T-cell (primary cell): ENCODE measurements at regions not wholly inside any gene's neighbourhood (a gene's known extent, or its start where the extent isn't known, plus 50 kb on each side); places are given as distances from the start of the nearest gene placed in this dataset.

Experiments used
- ATAC-seq, 4 experiments: fragments of 200-7000 bp in 3 of 4; fragments of 150-1000 bp in 1 of 4; cut with Tn5 transposase; replicated peaks in 1 of 4; 1 replicate in 3 of 4; 2 replicates in 1 of 4; pipeline ENCODE4 v1.10.0; 2021; ENCODE audit warnings: moderate library complexity in 3 of 4, mild to moderate bottlenecking in 2 of 4, moderate number of reproducible peaks in 1 of 4
- CTCF ChIA-PET, 2 donors: fragments of 300-600 bp; sonication (Branson Sonifier 250); formaldehyde crosslinking; loops; one replicate each; lab custom pipeline; 2022; ENCODE audit warnings: antibody characterized with exemption in 2 of 2; lab: Charles Lee
- POLR2A ChIA-PET, 2 donors: fragments of 300-600 bp; sonication (Branson Sonifier 250); formaldehyde crosslinking; loops; one replicate each; lab custom pipeline; 2022; ENCODE audit warnings: antibody characterized with exemption in 2 of 2; lab: Charles Lee
- DNase-seq, 35 experiments: peaks; one replicate each; pipeline versions ENCODE4 v3.0.0 to v3.0.0-alpha.2; 2013 to 2023
- H3K27ac ChIP-seq: one replicate; pipeline ENCODE4 v1.5.1; 2013; ENCODE audit warnings: low read length
- H3K27me3 ChIP-seq, 2 experiments: replicated peaks in 1 of 2; 1 replicate in 1 of 2; 2 replicates in 1 of 2; pipeline versions ENCODE4 v1.6.1 to v1.7.0; 2013; ENCODE audit warnings: low read length in 1 of 2, mixed read lengths in 1 of 2; ENCODE audit not compliant: control insufficient read depth in 2 of 2, insufficient read depth in 2 of 2; ENCODE audit errors: extremely low read depth in 1 of 2
- H3K36me3 ChIP-seq, 2 donors: 1 replicate in 1 of 2; 2 replicates in 1 of 2; pipeline versions ENCODE4 v1.6.1 to v1.7.0; 2013; ENCODE audit warnings: low read length in 1 of 2; ENCODE audit not compliant: control insufficient read depth in 2 of 2, insufficient read depth in 1 of 2; ENCODE audit errors: extremely low read depth in 1 of 2
- H3K4me1 ChIP-seq, 2 experiments: 1 replicate in 1 of 2; 2 replicates in 1 of 2; pipeline versions ENCODE4 v1.6.1 to v1.7.0; 2013; ENCODE audit warnings: low read length in 2 of 2, mixed read lengths in 1 of 2; ENCODE audit not compliant: insufficient read depth in 2 of 2, control insufficient read depth in 1 of 2; ENCODE audit errors: extremely low read depth in 1 of 2
- H3K4me3 ChIP-seq, 2 donors: 1 replicate in 1 of 2; 2 replicates in 1 of 2; pipeline versions ENCODE4 v1.5.1 to v1.7.0; 2013; ENCODE audit warnings: mild to moderate bottlenecking in 2 of 2, low read length in 1 of 2, moderate library complexity in 1 of 2; ENCODE audit not compliant: control insufficient read depth in 1 of 2; ENCODE audit errors: extremely low read depth in 1 of 2
- H3K9me3 ChIP-seq: 2 replicates; pipeline ENCODE4 v1.7.0; 2013
- H3K27ac Mint-ChIP-seq, 2 donors: one replicate each; pipeline ENCODE4 v1.8.0; 2020 to 2021; ENCODE audit warnings: mild to moderate bottlenecking in 2 of 2, mixed read lengths in 2 of 2
- H3K27me3 Mint-ChIP-seq, 2 donors: one replicate each; pipeline ENCODE4 v1.8.0; 2021 to 2022; ENCODE audit warnings: mixed read lengths in 2 of 2
- H3K36me3 Mint-ChIP-seq: one replicate; pipeline ENCODE4 v1.8.0; 2021; ENCODE audit warnings: mixed read lengths
- H3K4me1 Mint-ChIP-seq, 3 donors: one replicate each; pipeline ENCODE4 v1.8.0; 2020 to 2022; ENCODE audit warnings: mixed read lengths in 3 of 3, mild to moderate bottlenecking in 1 of 3
- H3K4me3 Mint-ChIP-seq, 3 donors: one replicate each; pipeline ENCODE4 v1.8.0; 2020 to 2022; ENCODE audit warnings: mild to moderate bottlenecking in 3 of 3, mixed read lengths in 3 of 3, moderate library complexity in 3 of 3
- H3K9me3 Mint-ChIP-seq, 3 donors: one replicate each; pipeline ENCODE4 v1.8.0; 2020 to 2022; ENCODE audit warnings: mixed read lengths in 3 of 3
- WGBS: methylation state at CpG from one replicate; pipeline ENCODE4 v1.1.5; 2013; ENCODE audit warnings: missing lambda C conversion rate; ENCODE audit not compliant: insufficient coverage; 5-methylcytosine and 5-hydroxymethylcytosine counted together

- Mint-ChIP-seq H3K9me3 (no peaks in the 10 kb centered on the region), H3K4me1 (no peaks in the 10 kb centered on the region), H3K27ac (no peak overlapping the region), H3K27me3 (peaks cover 13% of the 10 kb centered on the region in 2 donors), H3K4me3 (no peak overlapping the region), H3K36me3 (no peaks in the 10 kb centered on the region)
- no peaks in the 10 kb centered on the region for H3K27me3 ChIP-seq
- DNase-seq (no peak), ATAC-seq (no peak)
- WGBS: no CpG with 5 or more reads among the region's 3 CpGs
- no peaks in the 10 kb centered on the region for H3K36me3 ChIP-seq
- ChIA-PET POLR2A (no interaction called here), CTCF (no interaction called here)
- no peak overlapping the region for H3K27ac ChIP-seq
- no peaks in the 10 kb centered on the region for H3K4me1 ChIP-seq
- no peaks in the 10 kb centered on the region for H3K9me3 ChIP-seq
- H3K4me3 ChIP-seq: no peak overlapping the region
Measured at GRCh38 chr5:155126573-155126972, 113.0 kb downstream of the KIF4B start.

DNA sequence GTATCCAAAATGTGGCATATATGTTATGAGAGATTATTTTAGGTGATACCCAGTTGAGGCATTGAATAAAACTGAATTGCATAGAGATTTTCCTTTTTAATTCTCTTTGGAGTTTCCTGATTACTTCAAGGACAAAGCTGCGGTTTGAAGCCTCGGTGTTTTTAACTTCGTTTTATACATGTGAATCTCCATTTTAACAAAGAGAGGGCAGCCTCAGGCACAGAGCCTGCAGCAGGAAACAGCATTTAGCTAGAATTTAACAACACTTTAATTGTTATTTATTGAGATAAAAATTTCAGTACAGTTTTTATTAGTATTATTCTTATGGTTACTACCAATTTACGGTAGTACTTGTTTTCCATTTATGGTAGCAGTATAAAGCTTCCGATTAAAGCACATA is 114.0 kb downstream of the KIF4B start:
- Mint-ChIP-seq H3K4me1 (no peaks in the 10 kb centered on the region), H3K27ac (no peak overlapping the region), H3K4me3 (no peak overlapping the region), H3K27me3 (peaks cover 20 to 21% of the 10 kb centered on the region in 2 donors), H3K9me3 (no peaks in the 10 kb centered on the region), H3K36me3 (no peaks in the 10 kb centered on the region)
- no peaks in the 10 kb centered on the region for H3K36me3 ChIP-seq
- WGBS: 100% methylated on average over 1 of the region's 5 CpGs
- H3K9me3 ChIP-seq: no peaks in the 10 kb centered on the region
- DNase-seq (no peak), ATAC-seq (no peak)
- peaks cover 0 to 3% of the 10 kb centered on the region in 2 experiments for H3K27me3 ChIP-seq
- H3K27ac ChIP-seq: no peak overlapping the region
- CTCF ChIA-PET: no interaction called here
- H3K4me1 ChIP-seq: no peaks in the 10 kb centered on the region
- POLR2A ChIA-PET: no interaction called here
- H3K4me3 ChIP-seq: no peak overlapping the region

GRCh38 chr5:155128786-155129512 is 115.4 kb downstream of the KIF4B start:
- Mint-ChIP-seq H3K4me3 (no peak overlapping the region), H3K27me3 (peaks cover 22 to 25% of the 10 kb centered on the region in 2 donors), H3K9me3 (no peaks in the 10 kb centered on the region), H3K4me1 (no peaks in the 10 kb centered on the region), H3K27ac (no peak overlapping the region), H3K36me3 (no peaks in the 10 kb centered on the region)
- ChIA-PET POLR2A (no interaction called here), CTCF (no interaction called here)
- Histone ChIP-seq H3K27ac (no peak overlapping the region), H3K4me3 (no peak overlapping the region), H3K36me3 (no peaks in the 10 kb centered on the region), H3K27me3 (peaks cover 0 to 4% of the 10 kb centered on the region in 2 experiments), H3K9me3 (no peaks in the 10 kb centered on the region), H3K4me1 (no peaks in the 10 kb centered on the region)
- no peak for ATAC-seq
- DNase-seq: no peak
- WGBS: 78% methylated on average over 3 of the region's 7 CpGs

- CTCF ChIA-PET: no interaction called here
Measured at GRCh38 chr5:155129513-155129880, 115.9 kb downstream of the KIF4B start.

DNA sequence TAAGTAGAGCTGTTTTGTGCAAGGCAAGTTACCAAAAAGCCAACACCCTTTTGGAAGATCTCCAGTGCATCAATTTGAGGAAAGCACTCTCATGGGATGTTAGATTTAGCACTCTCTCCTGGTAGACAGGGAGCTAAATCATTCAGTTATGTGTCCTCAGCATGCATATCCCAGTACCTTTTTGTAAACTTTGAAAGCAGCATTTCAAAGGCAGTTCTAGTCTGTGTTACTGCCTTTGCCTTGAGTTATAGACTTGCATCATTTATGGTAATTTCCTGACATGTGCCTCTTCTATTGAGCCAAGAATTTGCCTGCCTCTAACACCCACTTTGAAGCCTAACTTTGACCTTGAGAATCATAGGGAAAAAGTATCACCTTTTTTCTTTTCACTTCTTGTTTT is 120.6 kb downstream of the KIF4B start:
- POLR2A ChIA-PET: no interaction called here
- DNase-seq: no peak
- ATAC-seq: no peak
- H3K27me3 ChIP-seq: peaks cover 0 to 8% of the 10 kb centered on the region in 2 experiments
- Mint-ChIP-seq H3K27ac (no peak overlapping the region), H3K9me3 (no peaks in the 10 kb centered on the region), H3K4me3 (no peak overlapping the region), H3K4me1 (no peaks in the 10 kb centered on the region), H3K36me3 (no peaks in the 10 kb centered on the region), H3K27me3 (peaks cover 19 to 42% of the 10 kb centered on the region in 2 donors)
- H3K9me3 ChIP-seq: no peaks in the 10 kb centered on the region
- CTCF ChIA-PET: no interaction called here
- H3K4me1 ChIP-seq: no peaks in the 10 kb centered on the region
- H3K36me3 ChIP-seq: no peaks in the 10 kb centered on the region
- H3K27ac ChIP-seq: no peak overlapping the region
- no peak overlapping the region for H3K4me3 ChIP-seq

More at GRCh38 chr5:155129513-155129880, 115.9 kb downstream of the KIF4B start:
- Mint-ChIP-seq H3K4me3 (no peak overlapping the region), H3K4me1 (no peaks in the 10 kb centered on the region), H3K36me3 (no peaks in the 10 kb centered on the region), H3K27ac (no peak overlapping the region), H3K27me3 (peaks cover 22 to 25% of the 10 kb centered on the region in 2 donors), H3K9me3 (no peaks in the 10 kb centered on the region)
- DNase-seq (no peak), ATAC-seq (no peak)
- no peaks in the 10 kb centered on the region for H3K4me1 ChIP-seq
- POLR2A ChIA-PET: no interaction called here
- no peaks in the 10 kb centered on the region for H3K9me3 ChIP-seq
- no peaks in the 10 kb centered on the region for H3K36me3 ChIP-seq
- no peak overlapping the region for H3K4me3 ChIP-seq
- H3K27ac ChIP-seq: no peak overlapping the region
- H3K27me3 ChIP-seq: peaks cover 0 to 4% of the 10 kb centered on the region in 2 experiments

DNA sequence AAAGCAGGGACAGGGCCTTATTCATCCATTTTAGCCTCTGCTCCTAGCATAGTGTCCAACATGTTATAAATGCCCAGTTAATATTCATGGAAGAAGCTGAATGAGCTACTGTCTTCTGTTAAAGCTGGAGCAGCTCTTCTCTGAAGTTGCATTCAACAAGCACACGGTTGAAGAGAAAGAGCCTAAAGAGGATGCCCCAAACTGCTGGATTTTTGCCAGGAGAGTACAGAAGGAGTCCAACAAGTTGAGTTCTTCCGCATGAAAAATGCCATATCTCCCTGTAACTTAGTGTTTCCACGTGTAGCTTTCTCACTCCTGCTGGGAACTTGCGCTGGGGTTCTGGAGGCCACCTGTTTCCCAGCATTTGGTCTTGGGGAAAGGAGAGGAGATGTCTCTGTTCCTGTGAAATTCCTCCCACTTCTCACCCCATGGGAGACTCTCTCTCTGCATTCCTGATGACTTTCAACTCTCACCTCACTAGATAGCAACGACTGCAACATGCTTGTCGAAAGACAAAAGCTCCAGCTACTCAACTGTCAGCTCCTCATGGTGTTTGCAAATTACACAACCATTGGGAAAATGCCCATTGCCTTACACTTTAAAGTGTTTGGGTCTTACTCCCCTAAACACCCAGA is 122.8 kb downstream of the KIF4B start:
- H3K27ac ChIP-seq: no peak overlapping the region
- Mint-ChIP-seq H3K9me3 (no peaks in the 10 kb centered on the region), H3K4me3 (no peak overlapping the region), H3K36me3 (no peaks in the 10 kb centered on the region), H3K27me3 (peaks cover 26 to 46% of the 10 kb centered on the region in 2 donors), H3K27ac (no peak overlapping the region), H3K4me1 (no peaks in the 10 kb centered on the region)
- peaks cover 0 to 16% of the 10 kb centered on the region in 2 experiments for H3K27me3 ChIP-seq
- 31% methylated on average over 3 of the region's 6 CpGs for WGBS
- H3K36me3 ChIP-seq: no peaks in the 10 kb centered on the region
- ATAC-seq: no peak
- no peak overlapping the region for H3K4me3 ChIP-seq
- ChIA-PET POLR2A (no interaction called here), CTCF (interaction anchor here in 1 of 2 donors (0.5 to 1.2 kb wide), 2 partner anchors 10 to 1994 kb away, joined by 6 to 8 read pairs; no protein-coding TSS in a partner anchor)
- peaks cover 0 to 4% of the 10 kb centered on the region in 2 experiments for H3K4me1 ChIP-seq
- H3K9me3 ChIP-seq: no peaks in the 10 kb centered on the region
- no peak for DNase-seq
